Activated CD8-positive, alpha-beta T cell treated with anti-CD3 and anti-CD28 coated beads for 36 hours (primary cell): ENCODE measurements at regions not wholly inside any gene's neighbourhood (a gene's known extent, or its start where the extent isn't known, plus 50 kb on each side); places are given as distances from the start of the nearest gene placed in this dataset.

Experiments used
- ATAC-seq: fragments of 200-7000 bp; cut with Tn5 transposase; one replicate; pipeline ENCODE4 v1.10.0; 2021; ENCODE audit warnings: mild to moderate bottlenecking, moderate library complexity
- CTCF ChIA-PET: fragments of 350-600 bp; sonication (Branson Sonifier 250); formaldehyde crosslinking; loops from one replicate; lab custom pipeline; 2021; ENCODE audit warnings: antibody characterized with exemption; lab: Charles Lee
- POLR2A ChIA-PET: fragments of 350-600 bp; sonication (Branson Sonifier 250); formaldehyde crosslinking; loops from one replicate; lab custom pipeline; 2021; ENCODE audit warnings: antibody characterized with exemption; lab: Charles Lee
- DNase-seq: peaks from one replicate; pipeline ENCODE4 v3.0.0-alpha.2; 2020
- H3K27ac Mint-ChIP-seq: one replicate; pipeline ENCODE4 v1.8.0; 2021; ENCODE audit warnings: mild to moderate bottlenecking, mixed read lengths
- H3K27me3 Mint-ChIP-seq: one replicate; pipeline ENCODE4 v1.8.0; 2021; ENCODE audit warnings: mixed read lengths
- H3K36me3 Mint-ChIP-seq: one replicate; pipeline ENCODE4 v1.8.0; 2021; ENCODE audit warnings: low read depth, mixed read lengths
- H3K4me1 Mint-ChIP-seq: one replicate; pipeline ENCODE4 v1.8.0; 2021; ENCODE audit warnings: low read depth, mixed read lengths
- H3K4me3 Mint-ChIP-seq: one replicate; pipeline ENCODE4 v1.8.0; 2021; ENCODE audit warnings: mild to moderate bottlenecking, moderate library complexity, mixed read lengths
- H3K9me3 Mint-ChIP-seq: one replicate; pipeline ENCODE4 v1.8.0; 2021; ENCODE audit warnings: mixed read lengths
- CTCF ChIP-seq: fragments of 200-600 bp; IDR thresholded peaks from one replicate; pipeline ENCODE4 v1.8.0; 2022; ENCODE audit warnings: antibody characterized with exemption, mild to moderate bottlenecking
- intact Hi-C: fragments of 100-400 bp; cut with micrococcal nuclease; formaldehyde crosslinking; loops from one replicate; pipeline ENCODE4 v1.10.0; 2022

GRCh38 chr2:180523621-180524340 is 456.6 kb upstream of the UBE2E3 start:
- H3K4me1 Mint-ChIP-seq, result no peaks in the 10 kb centered on the region
- ATAC-seq, result no peak
- CTCF ChIA-PET, result no interaction called here

GRCh38 chr2:180520921-180521581 is 459.4 kb upstream of the UBE2E3 start:
- TF ChIP-seq CTCF, result no peak
- POLR2A ChIA-PET, result no interaction called here
- Mint-ChIP-seq H3K4me3 (no peak overlapping the region), H3K36me3 (no peaks in the 10 kb centered on the region), H3K4me1 (no peaks in the 10 kb centered on the region), H3K27me3 (no peaks in the 10 kb centered on the region), H3K9me3 (no peaks in the 10 kb centered on the region), H3K27ac (no peak overlapping the region)
- DNase-seq, result no peak
- no peak for ATAC-seq
- intact Hi-C loops, result no loop called here
- CTCF ChIA-PET, result interaction anchor here (1.3 kb wide), 1 partner anchor 10 kb away, joined by 3 read pairs; no protein-coding TSS in a partner anchor

More at GRCh38 chr2:180523621-180524340, 456.6 kb upstream of the UBE2E3 start:
- no peak overlapping the region for H3K27ac Mint-ChIP-seq
- TF ChIP-seq CTCF, result no peak
- H3K27me3 Mint-ChIP-seq, result no peaks in the 10 kb centered on the region
- no peak overlapping the region for H3K4me3 Mint-ChIP-seq
- POLR2A ChIA-PET, result interaction anchor here (0.8 kb wide), 1 partner anchor 86 kb away, joined by 3 read pairs; no protein-coding TSS in a partner anchor
- DNase-seq, result no peak
- H3K36me3 Mint-ChIP-seq, result no peaks in the 10 kb centered on the region
- no peaks in the 10 kb centered on the region for H3K9me3 Mint-ChIP-seq
- intact Hi-C loops, result no loop called here

- ChIA-PET CTCF (interaction anchor here (1.3 kb wide), 1 partner anchor 11 kb away, joined by 3 read pairs; no protein-coding TSS in a partner anchor), POLR2A (no interaction called here)
- no peaks in the 10 kb centered on the region for H3K4me1 Mint-ChIP-seq
- no peaks in the 10 kb centered on the region for H3K36me3 Mint-ChIP-seq
- intact Hi-C loops, result no loop called here
- ATAC-seq (no peak), DNase-seq (no peak)
- no peak for TF ChIP-seq CTCF
- no peaks in the 10 kb centered on the region for H3K9me3 Mint-ChIP-seq
- no peak overlapping the region for H3K27ac Mint-ChIP-seq
- H3K4me3 Mint-ChIP-seq, result no peak overlapping the region
- no peaks in the 10 kb centered on the region for H3K27me3 Mint-ChIP-seq
Observed at GRCh38 chr2:180520206-180520605, 460.2 kb upstream of the UBE2E3 start.

GRCh38 chr2:180519276-180519675 is 461.1 kb upstream of the UBE2E3 start:
- Mint-ChIP-seq H3K27me3 (no peaks in the 10 kb centered on the region), H3K36me3 (no peaks in the 10 kb centered on the region), H3K4me3 (no peak overlapping the region), H3K27ac (no peak overlapping the region), H3K9me3 (no peaks in the 10 kb centered on the region), H3K4me1 (no peaks in the 10 kb centered on the region)
- ChIA-PET CTCF (no interaction called here), POLR2A (no interaction called here)
- intact Hi-C loops, result no loop called here
- TF ChIP-seq CTCF, result no peak
- ATAC-seq, result no peak
- no peak for DNase-seq

- H3K27ac Mint-ChIP-seq, result no peak overlapping the region
- H3K9me3 Mint-ChIP-seq, result no peaks in the 10 kb centered on the region
- intact Hi-C loops, result no loop called here
- POLR2A ChIA-PET, result no interaction called here
- H3K27me3 Mint-ChIP-seq, result no peaks in the 10 kb centered on the region
- CTCF ChIA-PET, result no interaction called here
- no peaks in the 10 kb centered on the region for H3K36me3 Mint-ChIP-seq
- no peaks in the 10 kb centered on the region for H3K4me1 Mint-ChIP-seq
- TF ChIP-seq CTCF, result no peak
- ATAC-seq (no peak), DNase-seq (no peak)
- no peak overlapping the region for H3K4me3 Mint-ChIP-seq
Observed at GRCh38 chr2:180516232-180516631, 464.2 kb upstream of the UBE2E3 start.
